ENCODE measurements at regions not wholly inside any gene's neighbourhood (a gene's known extent, or its start where the extent isn't known, plus 50 kb on each side); places are given as distances from the start of the nearest gene placed in this dataset.

DNA sequence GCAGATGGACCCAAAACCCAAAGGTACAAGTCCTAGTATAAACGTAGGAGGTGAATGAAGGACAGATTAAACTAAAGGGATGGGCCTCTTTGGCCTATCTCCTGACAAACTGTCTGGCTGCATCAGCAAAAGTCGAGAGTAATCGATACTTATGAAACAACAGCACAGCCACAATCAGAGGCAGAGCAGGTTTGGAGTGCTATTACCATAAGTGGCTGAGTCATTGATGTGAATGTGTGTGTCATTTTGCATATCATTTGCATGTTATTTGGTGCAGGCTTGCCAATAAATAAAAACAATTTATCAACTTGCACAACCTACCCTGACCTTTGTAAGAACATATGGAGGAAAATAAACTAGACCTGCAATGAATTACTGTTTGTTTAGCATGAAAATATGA, 283.1 kb downstream of the NUF2 start:
- DNase-seq: no peak
- intact Hi-C loops (cut with DNase I; ENCODE audit: low total_unique reads): no loop called here
- H3K27ac ChIP-seq: no peak overlapping the region
- H3K36me3 ChIP-seq: no peaks in the 10 kb centered on the region
- H3K9me3 ChIP-seq: no peaks in the 10 kb centered on the region
- H3K4me1 ChIP-seq: no peaks in the 10 kb centered on the region
- H3K27me3 ChIP-seq: no peaks in the 10 kb centered on the region
- TF ChIP-seq, protein P1, sequence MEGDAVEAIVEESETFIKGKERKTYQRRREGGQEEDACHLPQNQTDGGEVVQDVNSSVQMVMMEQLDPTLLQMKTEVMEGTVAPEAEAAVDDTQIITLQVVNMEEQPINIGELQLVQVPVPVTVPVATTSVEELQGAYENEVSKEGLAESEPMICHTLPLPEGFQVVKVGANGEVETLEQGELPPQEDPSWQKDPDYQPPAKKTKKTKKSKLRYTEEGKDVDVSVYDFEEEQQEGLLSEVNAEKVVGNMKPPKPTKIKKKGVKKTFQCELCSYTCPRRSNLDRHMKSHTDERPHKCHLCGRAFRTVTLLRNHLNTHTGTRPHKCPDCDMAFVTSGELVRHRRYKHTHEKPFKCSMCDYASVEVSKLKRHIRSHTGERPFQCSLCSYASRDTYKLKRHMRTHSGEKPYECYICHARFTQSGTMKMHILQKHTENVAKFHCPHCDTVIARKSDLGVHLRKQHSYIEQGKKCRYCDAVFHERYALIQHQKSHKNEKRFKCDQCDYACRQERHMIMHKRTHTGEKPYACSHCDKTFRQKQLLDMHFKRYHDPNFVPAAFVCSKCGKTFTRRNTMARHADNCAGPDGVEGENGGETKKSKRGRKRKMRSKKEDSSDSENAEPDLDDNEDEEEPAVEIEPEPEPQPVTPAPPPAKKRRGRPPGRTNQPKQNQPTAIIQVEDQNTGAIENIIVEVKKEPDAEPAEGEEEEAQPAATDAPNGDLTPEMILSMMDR (IDR thresholded peaks at IDR 0.05): no peak
- no peak for TF ChIP-seq POLR2A (IDR thresholded peaks at IDR 0.05)
- no peak overlapping the region for H3K4me3 ChIP-seq

DNA sequence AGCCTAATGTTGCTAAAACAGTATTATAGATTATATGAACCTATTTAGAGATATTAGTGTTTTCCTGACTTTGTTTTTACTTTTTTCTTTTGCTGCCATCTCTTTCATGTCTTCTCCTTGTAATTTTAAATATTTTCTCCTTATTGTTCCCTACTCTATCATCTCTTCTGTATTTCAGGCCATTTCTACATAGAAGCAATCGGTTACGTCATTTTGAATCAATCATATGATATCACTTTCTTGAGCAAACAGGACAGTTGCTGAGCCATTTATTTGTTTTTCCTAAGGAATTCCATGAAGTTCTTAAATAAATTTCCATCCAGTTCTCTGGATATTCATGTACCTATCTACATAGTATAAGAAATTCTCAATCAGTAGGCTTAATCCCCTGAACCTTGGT, 287.2 kb downstream of the NUF2 start:
- Histone ChIP-seq H3K36me3 (no peaks in the 10 kb centered on the region), H3K9me3 (no peaks in the 10 kb centered on the region), H3K27me3 (no peaks in the 10 kb centered on the region), H3K4me1 (no peaks in the 10 kb centered on the region), H3K27ac (no peak overlapping the region), H3K4me3 (no peak overlapping the region)
- TF ChIP-seq, protein P1 (IDR thresholded peaks at IDR 0.05): no peak
- TF ChIP-seq POLR2A (IDR thresholded peaks at IDR 0.05): no peak
- DNase-seq: no peak
- intact Hi-C loops (cut with DNase I; ENCODE audit: low total_unique reads): no loop called here

DNA sequence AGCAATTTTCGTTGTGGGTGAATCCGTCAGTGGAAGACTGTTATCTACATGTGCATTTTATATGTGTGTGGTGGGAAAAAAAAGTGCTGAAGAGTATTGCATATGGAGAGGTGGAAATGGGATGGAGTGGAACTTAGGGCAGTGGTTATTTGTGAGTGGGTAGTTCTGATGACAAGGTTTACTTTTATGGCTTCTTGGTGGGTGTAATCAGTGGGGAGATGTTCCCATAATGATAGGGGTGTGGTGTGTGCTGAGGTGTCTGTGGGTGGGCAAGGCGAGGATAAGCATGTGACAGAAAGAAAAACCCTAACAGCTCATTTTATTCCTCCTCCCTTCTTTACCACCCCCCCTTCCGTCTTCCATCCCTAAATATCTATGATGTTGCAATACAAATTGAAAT, 288.1 kb downstream of the NUF2 start:
- intact Hi-C loops (cut with DNase I; ENCODE audit: low total_unique reads): no loop called here
- no peaks in the 10 kb centered on the region for H3K9me3 ChIP-seq
- no peak overlapping the region for H3K27ac ChIP-seq
- no peaks in the 10 kb centered on the region for H3K36me3 ChIP-seq
- no peaks in the 10 kb centered on the region for H3K4me1 ChIP-seq
- DNase-seq: no peak
- no peaks in the 10 kb centered on the region for H3K27me3 ChIP-seq
- TF ChIP-seq POLR2A (IDR thresholded peaks at IDR 0.05): no peak
- TF ChIP-seq, protein P1 (IDR thresholded peaks at IDR 0.05): no peak
- H3K4me3 ChIP-seq: no peak overlapping the region

DNA sequence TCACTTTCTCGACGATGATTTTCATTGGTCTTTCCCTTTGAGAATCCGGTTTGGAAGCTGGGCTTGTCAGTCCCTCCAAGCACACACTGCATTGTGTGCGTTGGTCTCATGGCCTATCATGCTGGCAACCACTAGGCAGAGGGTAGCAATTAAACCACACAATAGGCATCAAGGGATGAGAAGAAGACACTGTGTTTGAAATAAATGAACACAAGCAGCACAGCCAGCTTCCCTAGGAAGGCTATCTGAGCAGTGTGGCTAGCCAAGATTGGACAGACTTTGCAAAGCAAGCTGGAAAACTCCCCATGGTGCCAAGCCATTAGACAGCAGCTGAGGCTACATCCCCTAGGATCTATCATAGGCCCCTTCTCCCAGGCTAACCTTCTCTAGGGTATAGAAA, 288.7 kb downstream of the NUF2 start:
- no peaks in the 10 kb centered on the region for H3K27me3 ChIP-seq
- TF ChIP-seq POLR2A (IDR thresholded peaks at IDR 0.05): no peak
- TF ChIP-seq, protein P1 (IDR thresholded peaks at IDR 0.05): no peak
- intact Hi-C loops (cut with DNase I; ENCODE audit: low total_unique reads): no loop called here
- no peak for DNase-seq
- H3K27ac ChIP-seq: no peak overlapping the region
- H3K36me3 ChIP-seq: no peaks in the 10 kb centered on the region
- no peaks in the 10 kb centered on the region for H3K4me1 ChIP-seq
- no peak overlapping the region for H3K4me3 ChIP-seq
- no peaks in the 10 kb centered on the region for H3K9me3 ChIP-seq

DNA sequence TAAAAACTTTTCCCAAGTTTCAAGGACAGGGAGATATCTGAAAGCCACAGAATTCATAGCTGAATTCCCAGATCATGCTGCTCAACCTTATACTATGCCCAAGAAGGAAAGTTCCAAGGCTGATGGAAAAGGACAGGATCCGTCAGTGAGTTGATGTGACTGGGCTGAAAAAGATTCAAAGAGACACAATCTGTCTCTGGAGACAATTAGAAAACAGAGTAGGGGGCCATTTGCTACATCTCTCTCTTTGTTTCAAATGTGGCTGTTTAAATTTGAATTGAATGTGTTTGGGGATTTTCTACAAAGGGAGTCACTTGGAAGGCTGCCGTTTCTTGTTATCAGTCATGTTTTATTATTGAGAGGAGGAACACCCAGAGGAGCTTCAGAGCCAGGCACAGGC, 292.6 kb downstream of the NUF2 start:
- H3K27me3 ChIP-seq: no peaks in the 10 kb centered on the region
- H3K36me3 ChIP-seq: no peaks in the 10 kb centered on the region
- no peaks in the 10 kb centered on the region for H3K9me3 ChIP-seq
- no peak overlapping the region for H3K4me3 ChIP-seq
- H3K4me1 ChIP-seq: no peaks in the 10 kb centered on the region
- TF ChIP-seq POLR2A (IDR thresholded peaks at IDR 0.05): no peak
- TF ChIP-seq, protein P1 (IDR thresholded peaks at IDR 0.05): no peak
- H3K27ac ChIP-seq: no peak overlapping the region
- DNase-seq: no peak
- intact Hi-C loops (cut with DNase I; ENCODE audit: low total_unique reads): no loop called here
